Coronary artery (tissue), 2 donors: ENCODE measurements at regions not wholly inside any gene's neighbourhood (a gene's known extent, or its start where the extent isn't known, plus 50 kb on each side); places are given as distances from the start of the nearest gene placed in this dataset.

Experiments
- DNase-seq: peaks from one replicate; pipeline ENCODE4 v3.0.0-alpha.2; 2017; ENCODE audit warnings: low spot score
- H3K27ac ChIP-seq, 2 donors: fragments of 200-600 bp; sonication (generic); one replicate each; pipeline ENCODE4 v1.5.1; 2016 to 2019
- H3K4me3 ChIP-seq: fragments of 200-600 bp; sonication (generic); 2 replicates; pipeline ENCODE4 v1.5.1; 2016; ENCODE audit warnings: mild to moderate bottlenecking, moderate library complexity
- CTCF ChIP-seq: fragments of 200-600 bp; sonication (generic); IDR thresholded peaks from one replicate; pipeline ENCODE4 v1.5.1; 2019; ENCODE audit warnings: antibody characterized with exemption

GRCh38 chr3:72169561-72170472 is 384.9 kb upstream of the PROK2 start:
- TF ChIP-seq CTCF = no peak

GRCh38 chr3:72169120-72169519 is 384.2 kb upstream of the PROK2 start:
- no peak for DNase-seq
- Histone ChIP-seq H3K27ac (no peak overlapping the region), H3K4me3 (no peak overlapping the region)
- TF ChIP-seq CTCF = no peak

More at GRCh38 chr3:72169561-72170472, 384.9 kb upstream of the PROK2 start:
- no peak overlapping the region for H3K27ac ChIP-seq
- H3K4me3 ChIP-seq = no peak overlapping the region
- no peak for DNase-seq

GRCh38 chr3:72165808-72166207 is 380.9 kb upstream of the PROK2 start:
- TF ChIP-seq CTCF = no peak
- DNase-seq = no peak
- H3K4me3 ChIP-seq = no peak overlapping the region
- H3K27ac ChIP-seq = no peak overlapping the region

GRCh38 chr3:72165317-72165716 is 380.4 kb upstream of the PROK2 start:
- no peak for DNase-seq
- H3K4me3 ChIP-seq = no peak overlapping the region
- TF ChIP-seq CTCF = no peak
- no peak overlapping the region for H3K27ac ChIP-seq

- no peak for DNase-seq
- H3K27ac ChIP-seq = no peak overlapping the region
- no peak overlapping the region for H3K4me3 ChIP-seq
- TF ChIP-seq CTCF = no peak
These were observed 379.7 kb upstream of the PROK2 start for GRCh38 chr3:72164635-72164978.

- Histone ChIP-seq H3K27ac (no peak overlapping the region), H3K4me3 (no peak overlapping the region)
- DNase-seq = no peak
- TF ChIP-seq CTCF = no peak
These were observed 379.1 kb upstream of the PROK2 start for GRCh38 chr3:72163809-72164634.
